HepG2 (cell line): ENCODE measurements at regions not wholly inside any gene's neighbourhood (a gene's known extent, or its start where the extent isn't known, plus 50 kb on each side); places are given as distances from the start of the nearest gene placed in this dataset.

Source experiments
- AKAP8 ChIP-seq: sonication (generic); formaldehyde crosslinking; IDR thresholded peaks from 2 replicates; pipeline ENCODE4 v1.5.1; 2020; ENCODE audit warnings: mild to moderate bottlenecking, missing genetic modification reagents
- ARNT2 ChIP-seq: sonication (generic); formaldehyde crosslinking; IDR thresholded peaks from 2 replicates; pipeline ENCODE4 v1.8.0; 2022; ENCODE audit warnings: mild to moderate bottlenecking, low read depth, missing genetic modification reagents, moderate library complexity
- CAMTA2 ChIP-seq: sonication (generic); formaldehyde crosslinking; IDR thresholded peaks from 2 replicates; pipeline ENCODE4 v1.4.0; 2020; ENCODE audit warnings: mild to moderate bottlenecking, missing genetic modification reagents, borderline replicate concordance
- CEBPB ChIP-seq: IDR thresholded peaks from 2 replicates; pipeline ENCODE4 v1.6.1; 2011; ENCODE audit warnings: low read depth, low read length, improper control_type of control experiment, borderline replicate concordance
- DNMT1 ChIP-seq: sonication (generic); formaldehyde crosslinking; IDR thresholded peaks from 2 replicates; pipeline ENCODE4 v1.5.1; 2020; ENCODE audit warnings: mild to moderate bottlenecking, missing genetic modification reagents
- GATA4 ChIP-seq: sonication (generic); IDR thresholded peaks from 2 replicates; pipeline ENCODE4 v1.6.1; 2016; ENCODE audit warnings: antibody characterized with exemption, low read depth, borderline replicate concordance
- KLF12 ChIP-seq: sonication (generic); formaldehyde crosslinking; IDR thresholded peaks from 2 replicates; pipeline ENCODE4 v1.4.0; 2020; ENCODE audit warnings: missing genetic modification reagents, borderline replicate concordance
- MAFF ChIP-seq: IDR thresholded peaks from 2 replicates; pipeline ENCODE4 v1.6.1; 2011; ENCODE audit warnings: low read depth, low read length, improper control_type of control experiment
- MAFG ChIP-seq: sonication (generic); formaldehyde crosslinking; IDR thresholded peaks from 2 replicates; pipeline ENCODE4 v1.5.1; 2020; ENCODE audit warnings: mild to moderate bottlenecking, missing genetic modification reagents
- MED13 ChIP-seq: sonication (generic); formaldehyde crosslinking; IDR thresholded peaks from 2 replicates; pipeline ENCODE4 v1.5.0; 2020; ENCODE audit warnings: missing genetic modification reagents
- MEIS1 ChIP-seq: sonication (generic); formaldehyde crosslinking; IDR thresholded peaks from 2 replicates; pipeline ENCODE4 v1.9.0; 2021; ENCODE audit warnings: mild to moderate bottlenecking, missing genetic modification reagents, moderate library complexity, borderline replicate concordance
- PITX1 ChIP-seq: sonication (generic); formaldehyde crosslinking; IDR thresholded peaks from 2 replicates; pipeline ENCODE4 v1.5.1; 2020; ENCODE audit warnings: mild to moderate bottlenecking, missing genetic modification reagents
- PLRG1 ChIP-seq: fragments of 450-650 bp; conservative IDR thresholded peaks from 2 replicates; pipeline ENCODE4 v1.6.1; 2016
- POLR2AphosphoS5 ChIP-seq: IDR thresholded peaks from 2 replicates; pipeline ENCODE4 v1.6.1; 2012; ENCODE audit warnings: low read depth, low read length
- PPARG ChIP-seq: conservative IDR thresholded peaks from 2 replicates; pipeline ENCODE4 v1.6.1; 2016; ENCODE audit warnings: missing biosample characterization, missing genetic modification reagents
- RELA ChIP-seq: sonication (generic); formaldehyde crosslinking; IDR thresholded peaks from 2 replicates; pipeline ENCODE4 v1.4.0; 2020; ENCODE audit warnings: missing genetic modification reagents
- RXRB ChIP-seq: IDR thresholded peaks from 2 replicates; pipeline ENCODE4 v1.6.1; 2016; ENCODE audit warnings: borderline replicate concordance, missing genetic modification reagents, missing compliant biosample characterization
- TOPORS ChIP-seq: sonication (generic); formaldehyde crosslinking; IDR thresholded peaks from 2 replicates; pipeline ENCODE4 v1.8.0; 2023; ENCODE audit warnings: mild to moderate bottlenecking, missing genetic modification reagents
- XBP1 ChIP-seq: sonication (generic); formaldehyde crosslinking; IDR thresholded peaks from 2 replicates; pipeline ENCODE4 v1.5.0; 2020; ENCODE audit warnings: missing genetic modification reagents
- ZBTB39 ChIP-seq: sonication (generic); formaldehyde crosslinking; IDR thresholded peaks from 2 replicates; pipeline ENCODE4 v1.5.0; 2020; ENCODE audit warnings: missing genetic modification reagents
- ZMYM3 ChIP-seq: sonication (generic); formaldehyde crosslinking; IDR thresholded peaks from 2 replicates; pipeline ENCODE4 v1.5.1; 2020; ENCODE audit warnings: mild to moderate bottlenecking, missing genetic modification reagents
- ZNF232 ChIP-seq: sonication (generic); formaldehyde crosslinking; IDR thresholded peaks from 2 replicates; pipeline ENCODE4 v1.4.0; 2020; ENCODE audit warnings: missing genetic modification reagents, borderline replicate concordance
- ZNF296 ChIP-seq: sonication (generic); formaldehyde crosslinking; conservative IDR thresholded peaks from 2 replicates; pipeline ENCODE4 v1.5.0; 2020; ENCODE audit warnings: mild to moderate bottlenecking, missing genetic modification reagents
- ZNF414 ChIP-seq: sonication (generic); formaldehyde crosslinking; IDR thresholded peaks from 2 replicates; pipeline ENCODE4 v1.5.0; 2020; ENCODE audit warnings: missing genetic modification reagents
- ZNF562 ChIP-seq: sonication (generic); formaldehyde crosslinking; IDR thresholded peaks from 2 replicates; pipeline ENCODE4 v1.8.0; 2022; ENCODE audit warnings: missing genetic modification reagents, borderline replicate concordance
- TF ChIP-seq, protein P1 (sequence below): sonication (generic); formaldehyde crosslinking; IDR thresholded peaks from 2 replicates; pipeline ENCODE4 v1.4.0; 2020; ENCODE audit warnings: mild to moderate bottlenecking, missing genetic modification reagents

- TF ChIP-seq ZNF562: no peak
- peak; percentile 90 for TF ChIP-seq ZNF296
- no peak for TF ChIP-seq POLR2AphosphoS5
- TF ChIP-seq MAFG (CRISPR knock-in tag): no peak
- TF ChIP-seq ZMYM3: peak; percentile 91
- no peak; the same call in none of the 2 replicates for TF ChIP-seq ZNF414 (CRISPR knock-in tag)
- peak; percentile 87; the same call in 1 of the 2 replicates for TF ChIP-seq RELA
- peak; percentile 79 for TF ChIP-seq PPARG
- TF ChIP-seq AKAP8: no peak; the same call in 1 of the 2 replicates
- no peak for TF ChIP-seq XBP1 (CRISPR knock-in tag)
- peak; percentile 93 for TF ChIP-seq PITX1 (CRISPR knock-in tag)
- peak; percentile 22; the same call in 1 of the 2 replicates for TF ChIP-seq GATA4
- peak; percentile 82; the same call in 1 of the 2 replicates for TF ChIP-seq TOPORS (CRISPR knock-in tag)
- TF ChIP-seq ARNT2 (CRISPR knock-in tag): peak; percentile 51
- TF ChIP-seq PLRG1: no peak
- TF ChIP-seq, protein P1, sequence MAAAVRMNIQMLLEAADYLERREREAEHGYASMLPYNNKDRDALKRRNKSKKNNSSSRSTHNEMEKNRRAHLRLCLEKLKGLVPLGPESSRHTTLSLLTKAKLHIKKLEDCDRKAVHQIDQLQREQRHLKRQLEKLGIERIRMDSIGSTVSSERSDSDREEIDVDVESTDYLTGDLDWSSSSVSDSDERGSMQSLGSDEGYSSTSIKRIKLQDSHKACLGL (CRISPR knock-in tag): peak; percentile 39; the same call in 1 of the 2 replicates
- TF ChIP-seq ZNF232 (CRISPR knock-in tag): no peak; the same call in 1 of the 2 replicates
- TF ChIP-seq CEBPB: no peak
- TF ChIP-seq MEIS1 (CRISPR knock-in tag): peak; percentile 76; the same call in 1 of the 2 replicates
- TF ChIP-seq CAMTA2 (CRISPR knock-in tag): no peak
- TF ChIP-seq DNMT1 (CRISPR knock-in tag): 0 out of 2 replicates have a peak, but pooled peaks have one; percentile 64
- TF ChIP-seq MAFF: no peak
- TF ChIP-seq MED13 (CRISPR knock-in tag): peak; percentile 98
- no peak for TF ChIP-seq ZBTB39 (CRISPR knock-in tag)
- TF ChIP-seq KLF12 (CRISPR knock-in tag): no peak
- peak; percentile 86 for TF ChIP-seq RXRB (CRISPR knock-in tag)
Observed at GRCh38 chr2:42974721-42975717, 182.6 kb upstream of the HAAO start (continued).
